H9 (cell line): ENCODE measurements at regions not wholly inside any gene's neighbourhood (a gene's known extent, or its start where the extent isn't known, plus 50 kb on each side); places are given as distances from the start of the nearest gene placed in this dataset.
A peak's percentile ranks its signal among the peaks of the same experiment; 100 is the strongest.

ENCODE experiments used
- DNase-seq: peaks from one replicate; pipeline ENCODE4 v3.0.0-alpha.2; 2017
- H2AFZ ChIP-seq: one replicate; pipeline ENCODE4 v1.6.1; 2013; ENCODE audit warnings: mild to moderate bottlenecking, low read length, control low read depth, moderate library complexity
- H2AK5ac ChIP-seq: 2 replicates; pipeline ENCODE4 v1.6.1; 2013; ENCODE audit warnings: low read length, control low read depth, mixed read lengths; ENCODE audit not compliant: insufficient read length
- H2BK120ac ChIP-seq: one replicate; pipeline ENCODE4 v1.6.1; 2013; ENCODE audit warnings: low read depth, mild to moderate bottlenecking, low read length, control low read depth, inconsistent platforms; ENCODE audit not compliant: poor library complexity, severe bottlenecking
- H2BK12ac ChIP-seq: 2 replicates; pipeline ENCODE4 v1.6.1; 2013; ENCODE audit warnings: low read length, control low read depth, mixed read lengths, low read depth; ENCODE audit not compliant: insufficient read length
- H2BK15ac ChIP-seq: 2 replicates; pipeline ENCODE4 v1.6.1; 2013; ENCODE audit warnings: low read depth, low read length, control low read depth
- H2BK20ac ChIP-seq: one replicate; pipeline ENCODE4 v1.6.1; 2013; ENCODE audit warnings: low read depth, mild to moderate bottlenecking, low read length, control low read depth, inconsistent platforms; ENCODE audit not compliant: poor library complexity, severe bottlenecking
- H2BK5ac ChIP-seq: 2 replicates; pipeline ENCODE4 v1.6.1; 2013; ENCODE audit warnings: low read length, control low read depth, mixed read lengths; ENCODE audit not compliant: insufficient read length
- H3K14ac ChIP-seq: 2 replicates; pipeline ENCODE4 v1.6.1; 2013; ENCODE audit warnings: low read length, control low read depth; ENCODE audit not compliant: insufficient read depth
- H3K18ac ChIP-seq: 2 replicates; pipeline ENCODE4 v1.6.1; 2013; ENCODE audit warnings: low read depth, mild to moderate bottlenecking, mixed read lengths, low read length, control low read depth; ENCODE audit not compliant: insufficient read length
- H3K23ac ChIP-seq: 2 replicates; pipeline ENCODE4 v1.6.1; 2013; ENCODE audit warnings: low read length, control low read depth, mixed read lengths, low read depth; ENCODE audit not compliant: insufficient read length
- H3K23me2 ChIP-seq: 2 replicates; pipeline ENCODE4 v1.6.1; 2013; ENCODE audit warnings: low read depth, mild to moderate bottlenecking, mixed read lengths, low read length, control low read depth; ENCODE audit not compliant: insufficient read length, poor library complexity, severe bottlenecking
- H3K27ac ChIP-seq: 2 replicates; pipeline ENCODE4 v1.5.1; 2013; ENCODE audit warnings: low read length, control low read depth, mixed read lengths, low read depth; ENCODE audit not compliant: insufficient read length
- H3K27me3 ChIP-seq: 2 replicates; pipeline ENCODE4 v1.6.1; 2013; ENCODE audit warnings: low read length, control low read depth, inconsistent platforms; ENCODE audit not compliant: insufficient read depth
- H3K4ac ChIP-seq: 2 replicates; pipeline ENCODE4 v1.6.1; 2013; ENCODE audit warnings: low read depth, mild to moderate bottlenecking, control low read depth, inconsistent platforms, low read length, moderate library complexity
- H3K4me1 ChIP-seq: 2 replicates; pipeline ENCODE4 v1.6.1; 2013; ENCODE audit warnings: low read length, control low read depth, inconsistent platforms; ENCODE audit not compliant: insufficient read depth
- H3K4me2 ChIP-seq: 2 replicates; pipeline ENCODE4 v1.6.1; 2013; ENCODE audit warnings: low read length, control low read depth, mixed read lengths; ENCODE audit not compliant: insufficient read length, insufficient read depth
- H3K56ac ChIP-seq: 2 replicates; pipeline ENCODE4 v1.6.1; 2013; ENCODE audit warnings: low read depth, mild to moderate bottlenecking, mixed read lengths, low read length, control low read depth; ENCODE audit not compliant: insufficient read length
- H3K79me1 ChIP-seq: 2 replicates; pipeline ENCODE4 v1.6.1; 2013; ENCODE audit warnings: low read depth, mild to moderate bottlenecking, moderate library complexity, low read length, control low read depth, inconsistent platforms; ENCODE audit not compliant: insufficient read depth, poor library complexity, severe bottlenecking
- H3K79me2 ChIP-seq: 2 replicates; pipeline ENCODE4 v1.6.1; 2013; ENCODE audit warnings: low read length, control low read depth, inconsistent platforms; ENCODE audit not compliant: insufficient read depth
- H3K9ac ChIP-seq: 2 replicates; pipeline ENCODE4 v1.6.1; 2013; ENCODE audit warnings: low read length, control low read depth, mixed read lengths; ENCODE audit not compliant: insufficient read length; ENCODE audit errors: extremely low read depth
- H3K9me3 ChIP-seq: one replicate; pipeline ENCODE4 v1.6.1; 2013; ENCODE audit warnings: low read depth, low read length, inconsistent platforms; ENCODE audit not compliant: control insufficient read depth
- H3T11ph ChIP-seq: one replicate; pipeline ENCODE4 v1.6.1; 2013; ENCODE audit warnings: mild to moderate bottlenecking, low read length, control low read depth, inconsistent platforms
- H4K20me1 ChIP-seq: one replicate; pipeline ENCODE4 v1.6.1; 2013; ENCODE audit not compliant: control insufficient read depth, insufficient read length, insufficient read depth
- H4K5ac ChIP-seq: 2 replicates; pipeline ENCODE4 v1.6.1; 2013; ENCODE audit warnings: low read depth, mild to moderate bottlenecking, mixed read lengths, low read length, control low read depth; ENCODE audit not compliant: insufficient read length
- H4K8ac ChIP-seq: replicated peaks from 2 replicates; pipeline ENCODE4 v1.6.1; 2013; ENCODE audit warnings: low read length, control low read depth, mixed read lengths, low read depth; ENCODE audit not compliant: insufficient read length
- H4K91ac ChIP-seq: 2 replicates; pipeline ENCODE4 v1.6.1; 2013; ENCODE audit warnings: low read depth, mild to moderate bottlenecking, moderate library complexity, mixed read lengths, low read length, control low read depth; ENCODE audit not compliant: insufficient read length
- H3K27ac Mint-ChIP-seq, 3 experiments: 2 replicates in 2 of 3; 3 replicates in 1 of 3; pipeline ENCODE4 v1.8.0; 2020 to 2021; ENCODE audit warnings: mixed read lengths in 3 of 3, mild to moderate bottlenecking in 1 of 3, moderate library complexity in 1 of 3
- H3K27me3 Mint-ChIP-seq: 2 replicates; pipeline ENCODE4 v1.8.0; 2021; ENCODE audit warnings: low read depth, mild to moderate bottlenecking, moderate library complexity, mixed read lengths
- H3K36me3 Mint-ChIP-seq, 3 experiments: 2 replicates in 2 of 3; 3 replicates in 1 of 3; pipeline ENCODE4 v1.8.0; 2020 to 2021; ENCODE audit warnings: low read depth in 3 of 3, mixed read lengths in 3 of 3; ENCODE audit not compliant: insufficient read depth in 1 of 3
- H3K4me1 Mint-ChIP-seq, 2 experiments: 2 replicates each; pipeline ENCODE4 v1.8.0; 2020; ENCODE audit warnings: mixed read lengths in 2 of 2
- H3K4me3 Mint-ChIP-seq, 2 experiments: 2 replicates in 1 of 2; 3 replicates in 1 of 2; pipeline ENCODE4 v1.8.0; 2020 to 2021; ENCODE audit warnings: mild to moderate bottlenecking in 2 of 2, mixed read lengths in 2 of 2, moderate library complexity in 1 of 2
- H3K9me3 Mint-ChIP-seq, 2 experiments: 2 replicates in 1 of 2; 3 replicates in 1 of 2; pipeline ENCODE4 v1.8.0; 2020; ENCODE audit warnings: mild to moderate bottlenecking in 2 of 2, mixed read lengths in 2 of 2, moderate library complexity in 1 of 2
- WGBS: extraction: QIAGEN DNeasy Blood & Tissue Kit; methylation state at CpG from one replicate; pipeline ENCODE4 v1.1.7; 2013; ENCODE audit warnings: missing lambda C conversion rate, low lambda C conversion rate, mixed read lengths; ENCODE audit not compliant: insufficient read length; ENCODE audit errors: extremely low coverage; 5-methylcytosine and 5-hydroxymethylcytosine counted together
- TF ChIP-seq, protein P1 (sequence below): fragments of 200-600 bp; sonication (generic); conservative IDR thresholded peaks from 3 replicates; pipeline ENCODE4 v1.8.0; 2021; ENCODE audit warnings: antibody characterized with exemption, mild to moderate bottlenecking

DNA sequence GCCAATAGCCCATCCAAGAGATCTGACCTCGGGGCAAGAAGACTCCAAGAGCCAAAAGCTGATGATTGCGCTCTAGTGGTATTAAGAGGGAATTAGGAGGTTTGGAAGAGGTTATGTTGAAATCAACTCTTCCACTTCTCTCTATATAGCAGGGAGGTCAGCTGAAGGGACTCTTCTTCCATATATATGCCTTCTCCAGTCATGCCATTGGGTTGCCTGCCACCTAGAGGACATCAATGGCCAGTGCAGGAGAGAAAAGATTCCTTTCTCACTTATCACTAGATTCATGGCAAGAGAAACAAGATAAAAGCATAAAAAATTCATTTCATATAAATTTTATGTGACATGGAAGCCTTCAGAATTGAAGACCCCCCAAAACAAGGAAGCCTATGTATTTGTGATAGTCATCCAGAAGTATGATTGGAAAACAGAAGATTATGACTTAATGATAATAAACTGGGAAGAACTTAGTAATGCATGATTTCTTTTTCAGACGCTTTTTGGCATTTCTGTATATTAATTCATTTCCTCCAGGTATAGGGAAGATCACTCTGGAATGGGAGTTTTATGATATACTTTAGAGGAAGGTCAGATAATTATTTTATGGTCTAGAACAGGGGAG lies 435.1 kb upstream of the DDI1 start:
- WGBS: no CpG with 5 or more reads among the region's 3 CpGs
- no peak overlapping the region for H3K18ac ChIP-seq
- H3K9ac ChIP-seq: no peak overlapping the region
- no peak overlapping the region for H2AK5ac ChIP-seq
- H3K36me3 Mint-ChIP-seq: no peaks in the 10 kb centered on the region
- H2BK120ac ChIP-seq: no peak overlapping the region
- H3K79me2 ChIP-seq: no peaks in the 10 kb centered on the region
- no peak overlapping the region for H2BK12ac ChIP-seq
- H2BK5ac ChIP-seq: no peak overlapping the region
- TF ChIP-seq, protein P1, sequence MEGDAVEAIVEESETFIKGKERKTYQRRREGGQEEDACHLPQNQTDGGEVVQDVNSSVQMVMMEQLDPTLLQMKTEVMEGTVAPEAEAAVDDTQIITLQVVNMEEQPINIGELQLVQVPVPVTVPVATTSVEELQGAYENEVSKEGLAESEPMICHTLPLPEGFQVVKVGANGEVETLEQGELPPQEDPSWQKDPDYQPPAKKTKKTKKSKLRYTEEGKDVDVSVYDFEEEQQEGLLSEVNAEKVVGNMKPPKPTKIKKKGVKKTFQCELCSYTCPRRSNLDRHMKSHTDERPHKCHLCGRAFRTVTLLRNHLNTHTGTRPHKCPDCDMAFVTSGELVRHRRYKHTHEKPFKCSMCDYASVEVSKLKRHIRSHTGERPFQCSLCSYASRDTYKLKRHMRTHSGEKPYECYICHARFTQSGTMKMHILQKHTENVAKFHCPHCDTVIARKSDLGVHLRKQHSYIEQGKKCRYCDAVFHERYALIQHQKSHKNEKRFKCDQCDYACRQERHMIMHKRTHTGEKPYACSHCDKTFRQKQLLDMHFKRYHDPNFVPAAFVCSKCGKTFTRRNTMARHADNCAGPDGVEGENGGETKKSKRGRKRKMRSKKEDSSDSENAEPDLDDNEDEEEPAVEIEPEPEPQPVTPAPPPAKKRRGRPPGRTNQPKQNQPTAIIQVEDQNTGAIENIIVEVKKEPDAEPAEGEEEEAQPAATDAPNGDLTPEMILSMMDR: peak; percentile 90
- H3K23ac ChIP-seq: no peak overlapping the region
- H4K91ac ChIP-seq: no peak overlapping the region
- H3K14ac ChIP-seq: no peak overlapping the region
- no peaks in the 10 kb centered on the region for H3K23me2 ChIP-seq
- no peaks in the 10 kb centered on the region for H4K20me1 ChIP-seq
- no peak overlapping the region for H3K56ac ChIP-seq
- H3K4me1 ChIP-seq: no peaks in the 10 kb centered on the region
- no peaks in the 10 kb centered on the region for H3K9me3 ChIP-seq
- peak; percentile 48 for DNase-seq
- H3K9me3 Mint-ChIP-seq: no peaks in the 10 kb centered on the region
- H3K27me3 Mint-ChIP-seq: no peaks in the 10 kb centered on the region
- H2BK15ac ChIP-seq: no peak overlapping the region
- no peaks in the 10 kb centered on the region for H3K4me1 Mint-ChIP-seq
- no peak overlapping the region for H3K4ac ChIP-seq
- no peak overlapping the region for H3K4me2 ChIP-seq
- no peak overlapping the region; a peak in 1 of 7 replicates for H3K27ac Mint-ChIP-seq
- H2AFZ ChIP-seq: no peak overlapping the region
- H3T11ph ChIP-seq: no peak overlapping the region
- H3K4me3 Mint-ChIP-seq: no peak overlapping the region
- H3K27ac ChIP-seq: no peak overlapping the region
- H2BK20ac ChIP-seq: no peak overlapping the region
- H3K79me1 ChIP-seq: no peaks in the 10 kb centered on the region
- H3K27me3 ChIP-seq: no peaks in the 10 kb centered on the region
- no peak overlapping the region for H4K5ac ChIP-seq
- H4K8ac ChIP-seq: no peak overlapping the region
